ENCODE measurements at regions not wholly inside any gene's neighbourhood (a gene's known extent, or its start where the extent isn't known, plus 50 kb on each side); places are given as distances from the start of the nearest gene placed in this dataset.

DNA sequence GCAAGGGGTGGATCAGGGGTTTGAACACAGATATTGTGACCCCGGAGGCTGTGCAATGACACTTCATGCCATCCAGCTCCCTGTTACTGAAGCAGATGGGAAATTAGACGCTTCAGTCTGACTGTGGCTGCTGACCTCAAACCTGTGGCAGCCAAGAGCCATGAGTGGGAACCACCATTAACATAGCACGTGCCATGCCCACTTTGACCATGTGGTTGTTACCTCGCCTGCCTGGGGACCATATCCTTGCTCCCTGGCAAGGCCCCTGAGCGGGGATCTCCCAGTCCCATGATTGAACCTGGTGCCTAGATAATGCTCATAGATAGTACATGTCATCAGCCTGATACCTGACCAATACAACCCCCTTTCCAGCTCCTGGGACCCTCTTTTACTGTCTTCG lies 68.9 kb downstream of the CYP26B1 start:
- peaks cover 5% of the 10 kb centered on the region for H3K27me3 Mint-ChIP-seq (ENCODE audit: insufficient read depth, low read depth, poor library complexity)
- no peak overlapping the region for H3K27ac ChIP-seq (ENCODE audit: low read depth)
- H4K20me1 ChIP-seq (replicated peaks; ENCODE audit: insufficient read depth), result no peaks in the 10 kb centered on the region
- no peaks in the 10 kb centered on the region for H3K36me3 Mint-ChIP-seq (ENCODE audit: low read depth)
- H3K4me2 ChIP-seq, result no peak overlapping the region
- H3K9me3 Mint-ChIP-seq, result peaks cover 30% of the 10 kb centered on the region
- DNase-seq (ENCODE audit: low spot score) (no peak), ATAC-seq (no peak)
- H3K9me2 ChIP-seq (ENCODE audit: insufficient read depth), result peaks cover 13% of the 10 kb centered on the region
- H3K4me3 Mint-ChIP-seq, result no peak overlapping the region
- H2AFZ ChIP-seq, result 0 out of 2 replicates have a peak overlapping the region, but pooled peaks have one; percentile 14
- no peak overlapping the region for H3K4me3 ChIP-seq
- H3K4me1 Mint-ChIP-seq, result peaks cover 5% of the 10 kb centered on the region; the same call in 2 of the 3 replicates
- H3K79me2 ChIP-seq (replicated peaks; ENCODE audit: insufficient read depth), result no peaks in the 10 kb centered on the region
- no peaks in the 10 kb centered on the region for H3K27me3 ChIP-seq (ENCODE audit: insufficient read depth)
- no peaks in the 10 kb centered on the region for H3K36me3 ChIP-seq (ENCODE audit: insufficient read depth)
- no peaks in the 10 kb centered on the region for H3F3A ChIP-seq (replicated peaks; ENCODE audit: low read depth)
- no peak overlapping the region for H3K27ac Mint-ChIP-seq
- TF ChIP-seq CREB1 (CRISPR knock-in tag; IDR thresholded peaks at IDR 0.05; ENCODE audit: low read depth) (no peak), NANOG (IDR thresholded peaks at IDR 0.05; ENCODE audit: borderline replicate concordance) (no peak), ZNF114 (CRISPR knock-in tag; IDR thresholded peaks at IDR 0.05) (no peak), EZH2 (IDR thresholded peaks at IDR 0.05; ENCODE audit: low read depth, unreplicated experiment) (no peak), EZH2phosphoT487 (IDR thresholded peaks at IDR 0.05; ENCODE audit: unreplicated experiment) (no peak)
- TF ChIP-seq, protein P1, sequence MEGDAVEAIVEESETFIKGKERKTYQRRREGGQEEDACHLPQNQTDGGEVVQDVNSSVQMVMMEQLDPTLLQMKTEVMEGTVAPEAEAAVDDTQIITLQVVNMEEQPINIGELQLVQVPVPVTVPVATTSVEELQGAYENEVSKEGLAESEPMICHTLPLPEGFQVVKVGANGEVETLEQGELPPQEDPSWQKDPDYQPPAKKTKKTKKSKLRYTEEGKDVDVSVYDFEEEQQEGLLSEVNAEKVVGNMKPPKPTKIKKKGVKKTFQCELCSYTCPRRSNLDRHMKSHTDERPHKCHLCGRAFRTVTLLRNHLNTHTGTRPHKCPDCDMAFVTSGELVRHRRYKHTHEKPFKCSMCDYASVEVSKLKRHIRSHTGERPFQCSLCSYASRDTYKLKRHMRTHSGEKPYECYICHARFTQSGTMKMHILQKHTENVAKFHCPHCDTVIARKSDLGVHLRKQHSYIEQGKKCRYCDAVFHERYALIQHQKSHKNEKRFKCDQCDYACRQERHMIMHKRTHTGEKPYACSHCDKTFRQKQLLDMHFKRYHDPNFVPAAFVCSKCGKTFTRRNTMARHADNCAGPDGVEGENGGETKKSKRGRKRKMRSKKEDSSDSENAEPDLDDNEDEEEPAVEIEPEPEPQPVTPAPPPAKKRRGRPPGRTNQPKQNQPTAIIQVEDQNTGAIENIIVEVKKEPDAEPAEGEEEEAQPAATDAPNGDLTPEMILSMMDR (conservative IDR thresholded peaks at IDR 0.05; ENCODE audit: low read depth in 2 of 2), result no peak
- TF ChIP-seq, protein P2, sequence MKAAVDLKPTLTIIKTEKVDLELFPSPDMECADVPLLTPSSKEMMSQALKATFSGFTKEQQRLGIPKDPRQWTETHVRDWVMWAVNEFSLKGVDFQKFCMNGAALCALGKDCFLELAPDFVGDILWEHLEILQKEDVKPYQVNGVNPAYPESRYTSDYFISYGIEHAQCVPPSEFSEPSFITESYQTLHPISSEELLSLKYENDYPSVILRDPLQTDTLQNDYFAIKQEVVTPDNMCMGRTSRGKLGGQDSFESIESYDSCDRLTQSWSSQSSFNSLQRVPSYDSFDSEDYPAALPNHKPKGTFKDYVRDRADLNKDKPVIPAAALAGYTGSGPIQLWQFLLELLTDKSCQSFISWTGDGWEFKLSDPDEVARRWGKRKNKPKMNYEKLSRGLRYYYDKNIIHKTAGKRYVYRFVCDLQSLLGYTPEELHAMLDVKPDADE (IDR thresholded peaks at IDR 0.05), result no peak
- no peaks in the 10 kb centered on the region for H3K4me1 ChIP-seq (ENCODE audit: insufficient read depth)

GRCh38 chr2:72077702-72078169 lies 69.9 kb downstream of the CYP26B1 start:
- Mint-ChIP-seq H3K27ac (no peak overlapping the region), H3K36me3 (ENCODE audit: low read depth) (peaks cover 8% of the 10 kb centered on the region), H3K9me3 (peaks cover 41% of the 10 kb centered on the region), H3K4me1 (peaks cover 5% of the 10 kb centered on the region; the same call in 2 of the 3 replicates), H3K4me3 (no peak overlapping the region), H3K27me3 (ENCODE audit: insufficient read depth, low read depth, poor library complexity) (peaks cover 7% of the 10 kb centered on the region)
- Histone ChIP-seq H3K4me1 (ENCODE audit: insufficient read depth) (no peaks in the 10 kb centered on the region), H3K27ac (ENCODE audit: low read depth) (no peak overlapping the region), H3K27me3 (ENCODE audit: insufficient read depth) (no peaks in the 10 kb centered on the region), H3F3A (replicated peaks; ENCODE audit: low read depth) (no peaks in the 10 kb centered on the region), H2AFZ (no peak overlapping the region), H3K4me3 (no peak overlapping the region), H3K4me2 (no peak overlapping the region), H3K36me3 (ENCODE audit: insufficient read depth) (no peaks in the 10 kb centered on the region), H4K20me1 (replicated peaks; ENCODE audit: insufficient read depth) (no peaks in the 10 kb centered on the region), H3K79me2 (replicated peaks; ENCODE audit: insufficient read depth) (no peaks in the 10 kb centered on the region), H3K9me2 (ENCODE audit: insufficient read depth) (peaks cover 13% of the 10 kb centered on the region)
- no peak for ATAC-seq
- no peak for DNase-seq (ENCODE audit: low spot score)
- TF ChIP-seq POLR2AphosphoS5 (IDR thresholded peaks at IDR 0.05; ENCODE audit: low read depth) (no peak), CREB1 (CRISPR knock-in tag; IDR thresholded peaks at IDR 0.05; ENCODE audit: low read depth) (no peak), EZH2 (IDR thresholded peaks at IDR 0.05; ENCODE audit: low read depth, unreplicated experiment) (no peak), JUNB (IDR thresholded peaks at IDR 0.05; ENCODE audit: unreplicated experiment) (no peak), STAT1 (IDR thresholded peaks at IDR 0.05; ENCODE audit: unreplicated experiment) (no peak)
- TF ChIP-seq, protein P2 (IDR thresholded peaks at IDR 0.05), result no peak
- TF ChIP-seq, protein P3, sequence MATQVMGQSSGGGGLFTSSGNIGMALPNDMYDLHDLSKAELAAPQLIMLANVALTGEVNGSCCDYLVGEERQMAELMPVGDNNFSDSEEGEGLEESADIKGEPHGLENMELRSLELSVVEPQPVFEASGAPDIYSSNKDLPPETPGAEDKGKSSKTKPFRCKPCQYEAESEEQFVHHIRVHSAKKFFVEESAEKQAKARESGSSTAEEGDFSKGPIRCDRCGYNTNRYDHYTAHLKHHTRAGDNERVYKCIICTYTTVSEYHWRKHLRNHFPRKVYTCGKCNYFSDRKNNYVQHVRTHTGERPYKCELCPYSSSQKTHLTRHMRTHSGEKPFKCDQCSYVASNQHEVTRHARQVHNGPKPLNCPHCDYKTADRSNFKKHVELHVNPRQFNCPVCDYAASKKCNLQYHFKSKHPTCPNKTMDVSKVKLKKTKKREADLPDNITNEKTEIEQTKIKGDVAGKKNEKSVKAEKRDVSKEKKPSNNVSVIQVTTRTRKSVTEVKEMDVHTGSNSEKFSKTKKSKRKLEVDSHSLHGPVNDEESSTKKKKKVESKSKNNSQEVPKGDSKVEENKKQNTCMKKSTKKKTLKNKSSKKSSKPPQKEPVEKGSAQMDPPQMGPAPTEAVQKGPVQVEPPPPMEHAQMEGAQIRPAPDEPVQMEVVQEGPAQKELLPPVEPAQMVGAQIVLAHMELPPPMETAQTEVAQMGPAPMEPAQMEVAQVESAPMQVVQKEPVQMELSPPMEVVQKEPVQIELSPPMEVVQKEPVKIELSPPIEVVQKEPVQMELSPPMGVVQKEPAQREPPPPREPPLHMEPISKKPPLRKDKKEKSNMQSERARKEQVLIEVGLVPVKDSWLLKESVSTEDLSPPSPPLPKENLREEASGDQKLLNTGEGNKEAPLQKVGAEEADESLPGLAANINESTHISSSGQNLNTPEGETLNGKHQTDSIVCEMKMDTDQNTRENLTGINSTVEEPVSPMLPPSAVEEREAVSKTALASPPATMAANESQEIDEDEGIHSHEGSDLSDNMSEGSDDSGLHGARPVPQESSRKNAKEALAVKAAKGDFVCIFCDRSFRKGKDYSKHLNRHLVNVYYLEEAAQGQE (IDR thresholded peaks at IDR 0.05; ENCODE audit: unreplicated experiment), result no peak
